Neural progenitor cell (in vitro differentiated cells): ENCODE measurements at regions not wholly inside any gene's neighbourhood (a gene's known extent, or its start where the extent isn't known, plus 50 kb on each side); places are given as distances from the start of the nearest gene placed in this dataset.
"Not testable (repeated sequence)": the region's sequence is repeated elsewhere in the genome, so short reads cannot be mapped to it uniquely, and the experiment has no call there.

ENCODE experiments used
- DNase-seq: peaks from one replicate; pipeline ENCODE4 v3.0.0-alpha.2; 2016; ENCODE audit warnings: low spot score
- H2AFZ ChIP-seq: fragments of 200-600 bp; sonication (generic); replicated peaks from 2 replicates; pipeline ENCODE4 v1.6.1; 2016; ENCODE audit warnings: antibody characterized with exemption
- H3F3A ChIP-seq: fragments of 200-600 bp; sonication (generic); 2 replicates; pipeline ENCODE4 v1.6.1; 2016; ENCODE audit warnings: antibody characterized with exemption, low read depth
- H3K27ac ChIP-seq: fragments of 200-600 bp; sonication (generic); 2 replicates; pipeline ENCODE4 v1.5.1; 2016; ENCODE audit warnings: mild to moderate bottlenecking
- H3K27me3 ChIP-seq: fragments of 200-600 bp; sonication (generic); 2 replicates; pipeline ENCODE4 v1.6.1; 2016; ENCODE audit warnings: mild to moderate bottlenecking, moderate library complexity
- H3K36me3 ChIP-seq: fragments of 200-600 bp; sonication (generic); 2 replicates; pipeline ENCODE4 v1.5.1; 2016
- H3K4me1 ChIP-seq: fragments of 200-600 bp; sonication (generic); 2 replicates; pipeline ENCODE4 v1.6.1; 2016; ENCODE audit warnings: mixed run types
- H3K4me2 ChIP-seq: fragments of 200-600 bp; sonication (generic); 2 replicates; pipeline ENCODE4 v1.6.1; 2016
- H3K4me3 ChIP-seq: fragments of 200-600 bp; sonication (generic); 2 replicates; pipeline ENCODE4 v1.5.1; 2016
- H3K79me2 ChIP-seq: fragments of 200-600 bp; sonication (generic); 2 replicates; pipeline ENCODE4 v1.6.1; 2016; ENCODE audit warnings: low read depth
- H3K9ac ChIP-seq: fragments of 200-600 bp; sonication (generic); 2 replicates; pipeline ENCODE4 v1.6.1; 2016
- H3K9me3 ChIP-seq: fragments of 200-600 bp; sonication (generic); 2 replicates; pipeline ENCODE4 v1.5.1; 2016; ENCODE audit warnings: low read depth
- H4K20me1 ChIP-seq: fragments of 200-600 bp; sonication (generic); 2 replicates; pipeline ENCODE4 v1.6.1; 2016; ENCODE audit warnings: low read depth
- H3K27ac Mint-ChIP-seq: 3 replicates; pipeline ENCODE4 v1.8.0; 2021; ENCODE audit warnings: mixed read lengths
- H3K27me3 Mint-ChIP-seq: 2 replicates; pipeline ENCODE4 v1.8.0; 2022; ENCODE audit warnings: low read depth, mild to moderate bottlenecking, inconsistent platforms, moderate library complexity, mixed read lengths; ENCODE audit not compliant: insufficient read depth
- H3K36me3 Mint-ChIP-seq: 3 replicates; pipeline ENCODE4 v1.8.0; 2021; ENCODE audit warnings: mixed read lengths
- H3K4me1 Mint-ChIP-seq: 3 replicates; pipeline ENCODE4 v1.8.0; 2021; ENCODE audit warnings: mixed read lengths
- H3K4me3 Mint-ChIP-seq: 3 replicates; pipeline ENCODE4 v1.8.0; 2021; ENCODE audit warnings: mild to moderate bottlenecking, moderate library complexity, mixed read lengths
- H3K9me3 Mint-ChIP-seq: 3 replicates; pipeline ENCODE4 v1.8.0; 2020; ENCODE audit warnings: mixed read lengths

DNA sequence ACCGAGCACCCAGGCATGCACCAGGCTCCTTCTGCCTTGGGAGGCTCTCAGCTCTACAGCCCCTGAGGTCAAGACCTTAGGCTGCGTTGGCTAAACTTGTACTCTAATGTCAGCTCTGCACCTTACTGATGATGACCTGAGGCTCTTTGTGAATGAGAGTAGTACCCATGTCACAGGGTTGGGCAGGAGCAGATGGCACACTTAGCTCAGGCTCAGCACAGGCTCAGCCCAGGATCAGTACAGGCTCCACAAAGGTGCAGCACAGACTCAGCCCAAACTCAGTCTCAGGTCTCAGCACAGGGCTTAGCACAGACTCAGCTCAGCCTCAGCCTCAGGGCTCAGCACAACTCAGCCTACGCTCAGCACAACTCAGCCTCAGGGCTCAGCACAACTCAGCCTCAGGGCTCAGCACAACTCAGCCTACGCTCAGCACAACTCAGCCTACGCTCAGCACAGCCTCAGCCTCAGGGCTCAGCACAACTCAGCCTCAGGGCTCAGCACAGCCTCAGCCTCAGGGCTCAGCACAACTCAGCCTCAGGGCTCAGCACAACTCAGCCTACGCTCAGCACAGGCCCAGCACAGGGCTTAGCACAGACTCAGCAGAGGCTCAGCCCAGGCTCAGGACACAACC is 128.1 kb downstream of the LIMS4 start:
- H3K79me2 ChIP-seq, H3K9me3 ChIP-seq, H3K9ac ChIP-seq, H3K27ac ChIP-seq, H3K27me3 Mint-ChIP-seq, H3K4me1 ChIP-seq, H3K4me1 Mint-ChIP-seq, H3K4me3 ChIP-seq, H3F3A ChIP-seq, H3K4me3 Mint-ChIP-seq, H2AFZ ChIP-seq, H3K9me3 Mint-ChIP-seq, DNase-seq, H3K27me3 ChIP-seq, H3K36me3 Mint-ChIP-seq, H3K4me2 ChIP-seq, H3K36me3 ChIP-seq, H3K27ac Mint-ChIP-seq, H4K20me1 ChIP-seq: not testable (repeated sequence)

DNA sequence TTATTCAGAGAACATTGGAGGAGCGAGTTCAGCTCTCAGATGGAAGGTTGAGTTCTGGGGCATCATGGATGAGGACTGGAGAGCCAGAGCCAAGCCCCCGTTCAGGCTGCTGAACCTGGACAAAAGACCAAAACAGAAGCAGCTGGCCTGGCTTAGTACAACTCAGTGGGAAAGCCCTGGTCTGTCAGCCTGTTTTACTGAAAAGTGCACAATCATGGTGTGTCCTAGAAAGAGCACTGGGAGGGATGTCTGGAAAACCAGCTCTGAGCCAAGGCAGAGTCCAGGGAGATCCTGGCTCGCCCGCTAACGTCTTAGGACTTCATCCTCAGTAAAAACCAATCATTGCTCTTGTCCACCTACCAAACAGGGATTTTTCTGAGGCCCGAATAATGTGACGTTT is 129.7 kb upstream of the MTLN start:
- H3K36me3 Mint-ChIP-seq, H3K27me3 Mint-ChIP-seq: not testable (repeated sequence)

DNA sequence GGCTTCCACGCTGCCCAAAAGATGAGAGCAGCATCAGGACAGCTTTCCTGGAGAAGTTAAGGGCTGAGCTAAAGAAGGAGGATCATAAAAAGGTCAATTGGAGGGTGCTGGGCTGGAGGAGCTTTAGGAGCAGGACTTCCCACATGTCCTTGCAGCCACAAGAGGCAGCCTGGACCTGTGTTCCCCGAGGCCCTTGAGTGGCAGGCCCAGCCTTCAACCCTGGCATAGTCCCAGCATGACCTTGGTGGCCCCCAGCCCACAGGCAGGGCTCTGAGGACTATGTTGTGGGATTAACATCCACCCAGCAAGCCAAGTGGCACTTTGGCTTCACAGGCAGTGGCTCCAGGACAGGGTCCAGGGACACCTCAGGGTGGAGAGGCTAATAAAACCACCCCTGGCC is 126.8 kb upstream of the MTLN start:
- not testable (repeated sequence) for H3K4me1 ChIP-seq, H3K27ac ChIP-seq, H3K9ac ChIP-seq, H3K4me3 ChIP-seq, H3K27ac Mint-ChIP-seq, H3K4me3 Mint-ChIP-seq, DNase-seq, H3K36me3 Mint-ChIP-seq, H3K4me1 Mint-ChIP-seq, H3K9me3 Mint-ChIP-seq, H4K20me1 ChIP-seq, H3F3A ChIP-seq, H3K9me3 ChIP-seq, H3K27me3 Mint-ChIP-seq, H3K36me3 ChIP-seq, H3K4me2 ChIP-seq, H3K27me3 ChIP-seq, H3K79me2 ChIP-seq, H2AFZ ChIP-seq

More for the DNA sequence above, 129.7 kb upstream of the MTLN start:
- not testable (repeated sequence) for H3K4me3 Mint-ChIP-seq, H3K36me3 ChIP-seq, H3K4me1 Mint-ChIP-seq, H3K4me3 ChIP-seq, H3K9ac ChIP-seq, H3K27ac Mint-ChIP-seq, H3K4me1 ChIP-seq, H3K4me2 ChIP-seq, H4K20me1 ChIP-seq, DNase-seq, H3K27me3 ChIP-seq, H3F3A ChIP-seq, H2AFZ ChIP-seq, H3K27ac ChIP-seq, H3K79me2 ChIP-seq, H3K9me3 Mint-ChIP-seq, H3K9me3 ChIP-seq

DNA sequence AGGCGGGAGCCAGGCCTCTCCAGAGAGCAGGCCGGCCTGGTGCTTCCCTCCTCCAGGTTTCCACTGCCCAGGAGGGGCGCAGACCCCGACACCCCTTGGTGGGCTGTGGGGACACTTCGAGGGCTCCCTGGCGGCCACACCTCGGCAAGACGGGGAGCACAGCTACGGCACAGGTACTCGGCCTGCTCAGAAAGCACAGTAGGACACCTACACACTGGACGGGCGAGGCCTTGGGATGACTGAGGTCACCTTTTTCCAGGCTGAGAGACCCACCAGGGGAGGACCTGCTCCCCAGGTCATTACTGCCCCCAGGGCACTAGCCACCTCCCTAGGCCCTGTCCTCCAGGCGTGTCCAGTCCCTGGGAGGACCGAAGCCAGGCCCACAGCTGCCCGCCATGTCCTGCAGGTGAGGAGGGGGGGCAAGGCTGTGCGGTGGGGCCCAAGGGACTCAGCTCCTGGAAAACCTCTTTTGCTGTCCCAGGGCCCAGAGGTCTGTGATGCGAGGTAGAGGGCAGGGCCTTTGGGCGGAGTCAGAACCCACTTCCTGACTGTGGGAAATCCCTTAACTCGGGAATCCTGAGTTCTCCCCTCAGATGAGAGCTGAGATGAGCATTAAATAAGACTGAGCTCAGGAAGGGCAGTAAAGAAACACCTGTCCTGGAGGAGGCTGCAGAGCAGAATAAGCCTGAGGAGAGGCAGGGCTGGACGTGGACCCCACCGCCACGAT is 126.1 kb upstream of the MTLN start:
- not testable (repeated sequence) for H3K4me3 ChIP-seq, H3K36me3 Mint-ChIP-seq, H3K9me3 ChIP-seq, H4K20me1 ChIP-seq, H3K27ac ChIP-seq, H3K4me1 ChIP-seq, H3K9ac ChIP-seq, H3K27me3 Mint-ChIP-seq, H3K27me3 ChIP-seq, H3K9me3 Mint-ChIP-seq, H3K4me1 Mint-ChIP-seq, H3F3A ChIP-seq, H3K27ac Mint-ChIP-seq, H2AFZ ChIP-seq, H3K4me2 ChIP-seq, H3K36me3 ChIP-seq, H3K79me2 ChIP-seq, DNase-seq, H3K4me3 Mint-ChIP-seq

DNA sequence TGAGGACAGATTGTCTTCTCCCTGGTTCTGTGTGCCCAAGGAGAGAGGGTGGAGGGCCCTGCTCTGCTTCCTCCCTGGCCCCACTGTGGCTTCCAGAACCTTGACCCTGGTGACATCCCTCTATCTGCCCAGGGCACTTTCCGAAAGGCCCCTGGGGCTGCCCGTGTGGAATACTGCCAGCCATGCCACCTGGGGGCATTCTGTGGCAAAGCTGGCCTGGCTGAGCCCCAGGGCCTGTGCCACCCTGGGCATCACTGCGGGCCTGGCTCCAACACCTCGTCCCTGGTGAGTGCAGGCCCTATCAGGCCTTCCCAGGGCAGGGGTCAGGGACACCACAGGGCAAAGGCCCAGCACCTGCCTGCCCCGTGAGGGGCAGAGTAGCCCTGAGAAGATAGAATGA is 123.7 kb upstream of the MTLN start:
- H3K4me1 Mint-ChIP-seq, H3K79me2 ChIP-seq, H3K9me3 Mint-ChIP-seq, H3K36me3 ChIP-seq, H3K27me3 Mint-ChIP-seq, H3K4me3 ChIP-seq, H3K9ac ChIP-seq, H3K4me3 Mint-ChIP-seq, H3K4me1 ChIP-seq, DNase-seq, H3K36me3 Mint-ChIP-seq, H3K27ac Mint-ChIP-seq, H2AFZ ChIP-seq, H3K9me3 ChIP-seq, H3K27ac ChIP-seq, H3K4me2 ChIP-seq, H3F3A ChIP-seq, H3K27me3 ChIP-seq, H4K20me1 ChIP-seq: not testable (repeated sequence)

DNA sequence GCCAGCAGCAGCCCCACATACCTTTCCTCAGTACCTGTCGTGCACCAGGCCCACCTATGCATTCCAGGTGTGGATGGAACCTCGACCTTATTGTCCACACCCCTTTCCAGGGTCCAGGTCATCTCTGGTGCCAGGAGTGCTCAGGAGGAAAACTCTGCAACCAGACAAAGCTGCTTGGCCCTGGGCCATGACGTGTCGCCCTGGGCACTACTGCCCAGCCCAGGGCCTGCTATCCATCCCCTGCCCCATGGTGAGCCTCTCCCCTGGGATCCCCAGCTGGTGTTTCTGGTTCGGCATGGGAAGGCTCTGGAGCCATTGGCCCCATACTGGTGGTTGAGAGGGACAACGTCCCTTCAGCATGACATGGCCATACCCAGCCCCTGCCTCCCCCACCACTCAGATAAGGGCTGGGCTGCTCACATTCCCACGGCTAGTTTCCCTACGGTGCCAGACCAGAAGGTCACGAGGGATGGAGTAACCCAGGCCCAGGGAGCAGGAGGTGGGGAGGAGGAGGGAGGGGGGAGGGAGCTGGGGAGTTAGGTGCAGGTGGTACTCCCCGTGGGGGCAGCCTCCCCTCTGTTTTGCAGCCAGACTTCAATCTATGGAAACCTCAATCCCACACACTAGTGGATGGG is 123.2 kb upstream of the MTLN start:
- not testable (repeated sequence) for H3F3A ChIP-seq, H4K20me1 ChIP-seq, H3K27me3 Mint-ChIP-seq, H3K9ac ChIP-seq, H3K4me3 ChIP-seq, H3K27ac Mint-ChIP-seq, H3K9me3 ChIP-seq, H3K4me1 Mint-ChIP-seq, H3K36me3 Mint-ChIP-seq, H3K4me2 ChIP-seq, H2AFZ ChIP-seq, H3K9me3 Mint-ChIP-seq, H3K27me3 ChIP-seq, H3K4me3 Mint-ChIP-seq, H3K27ac ChIP-seq, H3K79me2 ChIP-seq, DNase-seq, H3K36me3 ChIP-seq, H3K4me1 ChIP-seq

DNA sequence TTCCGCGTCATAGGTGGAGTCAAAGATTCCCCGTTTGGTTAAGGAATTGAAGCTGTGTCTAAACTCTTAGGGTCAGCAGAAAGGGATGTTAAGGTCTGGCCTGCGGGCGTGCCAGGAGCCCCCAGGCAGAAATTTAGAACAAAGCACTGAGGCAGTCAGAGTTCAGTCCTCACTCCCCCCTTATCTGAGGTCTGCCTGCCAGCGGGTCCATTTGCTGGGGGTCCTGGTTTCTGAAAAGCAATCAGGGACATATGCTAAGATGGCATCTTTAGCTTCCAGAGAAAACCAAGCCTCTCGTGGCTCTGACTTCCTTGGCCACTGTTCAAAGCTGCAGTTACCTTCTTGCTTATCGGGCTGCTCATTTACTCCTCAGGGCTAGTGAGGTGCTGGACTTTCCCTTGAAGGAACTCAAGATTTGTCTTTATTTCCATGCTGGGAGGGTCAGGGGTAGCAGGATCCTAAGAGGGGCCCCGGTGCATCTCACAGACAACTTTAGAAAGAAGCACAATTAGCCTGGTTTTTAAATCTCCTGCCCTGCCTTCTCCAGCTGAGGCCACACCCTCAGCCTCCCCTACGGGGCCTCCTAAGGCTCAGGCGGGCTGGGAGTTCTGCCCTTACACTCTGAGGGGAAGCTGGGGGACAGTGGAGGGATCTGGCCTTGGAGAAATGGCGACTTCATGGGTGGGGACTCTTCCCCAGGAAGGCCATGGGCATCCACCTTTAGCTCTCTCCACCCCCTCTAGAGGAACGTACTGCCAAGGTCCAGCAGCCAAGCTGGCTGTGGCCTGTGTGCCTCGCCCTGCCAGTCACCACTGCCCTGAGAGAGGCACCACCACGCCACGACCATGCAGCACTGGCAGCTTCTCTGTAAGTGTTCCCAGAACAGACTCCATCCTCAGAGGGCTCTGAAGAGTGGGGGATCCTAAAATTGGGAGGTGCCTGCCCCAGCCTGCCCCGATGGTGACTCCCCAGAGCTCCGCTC is 121.1 kb upstream of the MTLN start:
- H3K9ac ChIP-seq, H3K4me1 Mint-ChIP-seq, H4K20me1 ChIP-seq, H3K9me3 ChIP-seq, H3K4me3 ChIP-seq, H3K4me1 ChIP-seq, H3K4me2 ChIP-seq, H3K27me3 ChIP-seq, H3K79me2 ChIP-seq, H3K27ac ChIP-seq, H2AFZ ChIP-seq, H3K9me3 Mint-ChIP-seq, H3K36me3 Mint-ChIP-seq, H3F3A ChIP-seq, H3K27ac Mint-ChIP-seq, H3K4me3 Mint-ChIP-seq, H3K36me3 ChIP-seq, H3K27me3 Mint-ChIP-seq: not testable (repeated sequence)
- peak; percentile 0 for DNase-seq
